ENCODE measurements at regions not wholly inside any gene's neighbourhood (a gene's known extent, or its start where the extent isn't known, plus 50 kb on each side); places are given as distances from the start of the nearest gene placed in this dataset.

GRCh38 chr5:135255461-135256178 is 143.4 kb downstream of the MACROH2A1 start:
- TF ChIP-seq, protein P1, sequence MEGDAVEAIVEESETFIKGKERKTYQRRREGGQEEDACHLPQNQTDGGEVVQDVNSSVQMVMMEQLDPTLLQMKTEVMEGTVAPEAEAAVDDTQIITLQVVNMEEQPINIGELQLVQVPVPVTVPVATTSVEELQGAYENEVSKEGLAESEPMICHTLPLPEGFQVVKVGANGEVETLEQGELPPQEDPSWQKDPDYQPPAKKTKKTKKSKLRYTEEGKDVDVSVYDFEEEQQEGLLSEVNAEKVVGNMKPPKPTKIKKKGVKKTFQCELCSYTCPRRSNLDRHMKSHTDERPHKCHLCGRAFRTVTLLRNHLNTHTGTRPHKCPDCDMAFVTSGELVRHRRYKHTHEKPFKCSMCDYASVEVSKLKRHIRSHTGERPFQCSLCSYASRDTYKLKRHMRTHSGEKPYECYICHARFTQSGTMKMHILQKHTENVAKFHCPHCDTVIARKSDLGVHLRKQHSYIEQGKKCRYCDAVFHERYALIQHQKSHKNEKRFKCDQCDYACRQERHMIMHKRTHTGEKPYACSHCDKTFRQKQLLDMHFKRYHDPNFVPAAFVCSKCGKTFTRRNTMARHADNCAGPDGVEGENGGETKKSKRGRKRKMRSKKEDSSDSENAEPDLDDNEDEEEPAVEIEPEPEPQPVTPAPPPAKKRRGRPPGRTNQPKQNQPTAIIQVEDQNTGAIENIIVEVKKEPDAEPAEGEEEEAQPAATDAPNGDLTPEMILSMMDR (IDR thresholded peaks at IDR 0.05): no peak
- peak; percentile 40 for DNase-seq (ENCODE audit: extremely low spot score, unreplicated experiment)
- H3K27me3 Mint-ChIP-seq (ENCODE audit: unreplicated experiment): no peaks in the 10 kb centered on the region
- no peak overlapping the region for H3K4me3 Mint-ChIP-seq (ENCODE audit: unreplicated experiment)
- H3K27ac Mint-ChIP-seq (ENCODE audit: unreplicated experiment): no peak overlapping the region
- peaks cover 7% of the 10 kb centered on the region for H3K9me3 Mint-ChIP-seq (ENCODE audit: unreplicated experiment)
- H3K4me1 Mint-ChIP-seq (ENCODE audit: unreplicated experiment): no peaks in the 10 kb centered on the region
- H3K36me3 Mint-ChIP-seq (ENCODE audit: unreplicated experiment): peaks cover 2% of the 10 kb centered on the region

DNA sequence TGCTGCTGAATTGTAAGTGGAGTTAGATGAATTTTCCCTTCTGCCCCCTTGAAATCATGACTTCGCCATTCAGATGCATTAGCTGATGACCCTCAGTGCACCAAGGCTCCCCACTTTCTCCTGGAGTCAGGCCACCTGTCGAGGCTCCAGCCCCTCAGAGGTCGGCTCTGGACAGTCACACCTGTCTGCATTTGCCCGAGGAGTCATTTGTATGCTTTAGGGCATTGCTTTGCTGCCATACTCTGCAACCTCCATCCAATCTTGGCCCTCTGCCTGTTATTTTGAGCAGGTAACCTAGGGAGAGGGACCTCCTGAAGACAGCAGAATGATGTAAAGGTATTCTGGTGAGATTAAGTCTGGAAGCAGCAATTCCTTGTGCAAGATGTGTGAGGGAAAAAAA is 144.8 kb downstream of the MACROH2A1 start:
- TF ChIP-seq, protein P1 (IDR thresholded peaks at IDR 0.05): no peak
- DNase-seq (ENCODE audit: extremely low spot score, unreplicated experiment): peak; percentile 51
- Mint-ChIP-seq H3K27me3 (ENCODE audit: unreplicated experiment) (no peaks in the 10 kb centered on the region), H3K36me3 (ENCODE audit: unreplicated experiment) (peaks cover 2% of the 10 kb centered on the region), H3K27ac (ENCODE audit: unreplicated experiment) (no peak overlapping the region), H3K4me3 (ENCODE audit: unreplicated experiment) (no peak overlapping the region), H3K9me3 (ENCODE audit: unreplicated experiment) (no peaks in the 10 kb centered on the region), H3K4me1 (ENCODE audit: unreplicated experiment) (no peaks in the 10 kb centered on the region)

DNA sequence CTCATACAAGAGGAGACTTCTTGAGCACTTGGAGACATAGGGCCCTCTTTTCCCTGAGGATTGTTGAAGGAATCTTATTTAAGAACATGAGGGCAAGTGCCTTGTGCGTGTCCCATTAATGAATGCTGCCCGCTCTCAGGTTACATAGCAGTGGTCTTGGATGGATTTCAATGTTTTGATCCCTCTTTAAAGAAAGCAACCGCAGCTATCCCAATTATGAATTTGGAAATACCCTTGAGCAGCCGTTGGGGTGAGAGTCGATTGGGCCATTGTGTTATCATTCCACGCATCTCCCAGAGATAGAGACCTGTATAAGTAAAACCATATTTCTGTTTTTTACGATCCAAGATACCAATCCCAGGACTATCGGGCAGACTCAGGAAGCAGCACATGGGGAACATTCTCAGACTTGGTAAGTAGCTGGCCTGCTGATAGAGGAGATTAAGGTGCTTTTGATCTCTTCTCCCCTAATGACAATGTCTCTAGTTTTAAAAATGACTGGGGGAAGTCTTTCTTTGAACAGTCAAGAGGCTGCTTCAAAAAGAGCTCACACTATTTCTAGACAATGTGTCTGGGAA is 145.3 kb downstream of the MACROH2A1 start:
- DNase-seq (ENCODE audit: extremely low spot score, unreplicated experiment): no peak
- no peak overlapping the region for H3K4me3 Mint-ChIP-seq (ENCODE audit: unreplicated experiment)
- no peaks in the 10 kb centered on the region for H3K9me3 Mint-ChIP-seq (ENCODE audit: unreplicated experiment)
- H3K27ac Mint-ChIP-seq (ENCODE audit: unreplicated experiment): no peak overlapping the region
- no peaks in the 10 kb centered on the region for H3K4me1 Mint-ChIP-seq (ENCODE audit: unreplicated experiment)
- H3K36me3 Mint-ChIP-seq (ENCODE audit: unreplicated experiment): no peaks in the 10 kb centered on the region
- H3K27me3 Mint-ChIP-seq (ENCODE audit: unreplicated experiment): no peaks in the 10 kb centered on the region
- TF ChIP-seq, protein P1 (IDR thresholded peaks at IDR 0.05): no peak

DNA sequence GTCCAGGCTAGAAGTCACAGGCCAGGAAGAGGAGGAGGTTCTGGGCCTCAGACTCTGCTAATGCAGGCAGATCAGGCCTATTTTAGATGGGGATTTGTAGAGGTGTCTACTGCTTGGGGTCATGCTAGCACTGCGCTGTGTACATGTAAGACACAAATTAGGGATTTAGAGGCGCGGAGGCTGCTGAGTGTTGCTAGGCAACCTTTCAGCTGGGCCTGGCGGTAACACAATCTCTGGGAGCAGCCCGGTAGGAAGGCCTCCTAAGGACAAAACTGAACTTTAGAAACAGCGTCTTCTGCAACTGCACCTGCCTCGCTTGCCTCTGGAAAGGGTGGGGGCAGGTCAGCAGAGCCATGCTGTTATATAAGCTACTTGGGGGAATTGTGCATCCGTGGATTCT is 147.9 kb downstream of the MACROH2A1 start:
- Mint-ChIP-seq H3K4me3 (ENCODE audit: unreplicated experiment) (no peak overlapping the region), H3K27ac (ENCODE audit: unreplicated experiment) (no peak overlapping the region), H3K27me3 (ENCODE audit: unreplicated experiment) (no peaks in the 10 kb centered on the region), H3K4me1 (ENCODE audit: unreplicated experiment) (peaks cover 17% of the 10 kb centered on the region), H3K36me3 (ENCODE audit: unreplicated experiment) (no peaks in the 10 kb centered on the region), H3K9me3 (ENCODE audit: unreplicated experiment) (no peaks in the 10 kb centered on the region)
- DNase-seq (ENCODE audit: extremely low spot score, unreplicated experiment): peak; percentile 54
- TF ChIP-seq, protein P1 (IDR thresholded peaks at IDR 0.05): no peak

- no peaks in the 10 kb centered on the region for H3K36me3 Mint-ChIP-seq (ENCODE audit: unreplicated experiment)
- TF ChIP-seq, protein P1 (IDR thresholded peaks at IDR 0.05): no peak
- no peak overlapping the region for H3K27ac Mint-ChIP-seq (ENCODE audit: unreplicated experiment)
- no peak overlapping the region for H3K4me3 Mint-ChIP-seq (ENCODE audit: unreplicated experiment)
- H3K4me1 Mint-ChIP-seq (ENCODE audit: unreplicated experiment): peaks cover 21% of the 10 kb centered on the region
- no peaks in the 10 kb centered on the region for H3K27me3 Mint-ChIP-seq (ENCODE audit: unreplicated experiment)
- DNase-seq (ENCODE audit: extremely low spot score, unreplicated experiment): no peak
- no peaks in the 10 kb centered on the region for H3K9me3 Mint-ChIP-seq (ENCODE audit: unreplicated experiment)
These were observed 148.4 kb downstream of the MACROH2A1 start for GRCh38 chr5:135250671-135251070.

All from osteocyte (in vitro differentiated cells).